ENCODE measurements at regions not wholly inside any gene's neighbourhood (a gene's known extent, or its start where the extent isn't known, plus 50 kb on each side); places are given as distances from the start of the nearest gene placed in this dataset.

DNA sequence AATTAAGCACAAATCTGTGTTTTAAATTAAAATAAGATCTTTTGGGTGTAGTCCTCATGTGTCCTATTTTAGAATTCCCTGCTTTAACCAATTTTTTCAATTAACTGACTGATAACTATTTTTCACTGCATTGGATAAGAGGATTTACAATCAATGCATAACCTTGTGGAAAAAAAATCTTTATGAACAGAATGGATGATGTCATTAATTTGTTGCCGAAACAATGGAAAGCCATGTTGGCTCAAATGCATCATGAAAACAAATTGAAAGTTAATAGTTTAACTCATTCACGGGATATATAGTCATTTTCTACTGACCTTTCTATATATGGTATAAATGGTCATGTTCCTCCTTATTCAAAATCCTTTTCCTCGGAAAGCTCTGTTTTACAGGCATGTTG, 82.3 kb downstream of the PRLHR start:
- Histone ChIP-seq H3K9me3 (no peaks in the 10 kb centered on the region), H3K4me1 (no peaks in the 10 kb centered on the region), H3K27me3 (no peaks in the 10 kb centered on the region), H3K4me3 (no peak overlapping the region), H3K27ac (no peak overlapping the region), H3K36me3 (no peaks in the 10 kb centered on the region)
- no peak for DNase-seq
- TF ChIP-seq CTCF (IDR thresholded peaks at IDR 0.05) (no peak), POLR2A (IDR thresholded peaks at IDR 0.05) (no peak)

DNA sequence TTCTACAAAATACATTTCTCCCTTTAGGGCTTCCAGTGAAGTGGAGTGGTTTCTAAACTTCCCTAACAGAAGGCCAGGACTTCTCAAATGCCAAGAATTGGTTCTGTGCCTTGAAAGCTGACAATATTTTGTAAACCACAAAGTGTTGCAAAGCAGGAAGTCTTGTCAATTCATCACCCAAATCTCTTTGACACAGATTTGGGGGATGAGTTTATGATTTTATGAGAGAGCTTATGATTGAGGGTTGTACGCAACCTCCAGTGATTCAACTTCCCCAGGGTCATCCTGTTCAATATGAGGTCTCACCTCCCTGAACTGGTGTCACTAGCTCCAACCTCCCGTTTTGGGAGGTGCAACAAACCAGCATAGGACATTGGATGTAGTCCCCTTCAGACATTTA, 83.7 kb downstream of the PRLHR start:
- Histone ChIP-seq H3K36me3 (no peaks in the 10 kb centered on the region), H3K27me3 (no peaks in the 10 kb centered on the region), H3K4me3 (no peak overlapping the region), H3K4me1 (no peaks in the 10 kb centered on the region), H3K27ac (no peak overlapping the region), H3K9me3 (no peaks in the 10 kb centered on the region)
- TF ChIP-seq CTCF (IDR thresholded peaks at IDR 0.05) (no peak), POLR2A (IDR thresholded peaks at IDR 0.05) (no peak)
- DNase-seq, result no peak

- H3K9me3 ChIP-seq, result no peaks in the 10 kb centered on the region
- no peak for DNase-seq
- H3K4me1 ChIP-seq, result no peaks in the 10 kb centered on the region
- no peak overlapping the region for H3K4me3 ChIP-seq
- no peaks in the 10 kb centered on the region for H3K36me3 ChIP-seq
- H3K27me3 ChIP-seq, result no peaks in the 10 kb centered on the region
- TF ChIP-seq CTCF (IDR thresholded peaks at IDR 0.05), result no peak
- no peak for TF ChIP-seq POLR2A (IDR thresholded peaks at IDR 0.05)
- no peak overlapping the region for H3K27ac ChIP-seq
These were observed 86.6 kb downstream of the PRLHR start for GRCh38 chr10:118508863-118509262.

- no peak for TF ChIP-seq POLR2A (IDR thresholded peaks at IDR 0.05)
- no peak for TF ChIP-seq CTCF (IDR thresholded peaks at IDR 0.05)
- no peak overlapping the region for H3K27ac ChIP-seq
- H3K9me3 ChIP-seq, result no peaks in the 10 kb centered on the region
- no peaks in the 10 kb centered on the region for H3K4me1 ChIP-seq
- H3K36me3 ChIP-seq, result no peaks in the 10 kb centered on the region
- H3K4me3 ChIP-seq, result no peak overlapping the region
- no peaks in the 10 kb centered on the region for H3K27me3 ChIP-seq
- DNase-seq, result no peak
These were observed 87.1 kb downstream of the PRLHR start for GRCh38 chr10:118508355-118508754.

- Histone ChIP-seq H3K4me1 (no peaks in the 10 kb centered on the region), H3K36me3 (no peaks in the 10 kb centered on the region), H3K27ac (no peak overlapping the region), H3K4me3 (no peak overlapping the region), H3K27me3 (no peaks in the 10 kb centered on the region), H3K9me3 (no peaks in the 10 kb centered on the region)
- TF ChIP-seq CTCF (IDR thresholded peaks at IDR 0.05) (no peak), POLR2A (IDR thresholded peaks at IDR 0.05) (no peak)
- no peak for DNase-seq
These were observed 88.5 kb downstream of the PRLHR start for GRCh38 chr10:118506671-118507590.

Measured in Peyer's patch (tissue), 4 donors.